Mesendoderm (in vitro differentiated cells): ENCODE measurements at regions not wholly inside any gene's neighbourhood (a gene's known extent, or its start where the extent isn't known, plus 50 kb on each side); places are given as distances from the start of the nearest gene placed in this dataset.

Experiments
- DNase-seq: peaks from one replicate; pipeline ENCODE4 v3.0.0; 2013
- H2AK5ac ChIP-seq: 2 replicates; pipeline ENCODE4 v1.6.1; 2013; ENCODE audit warnings: low read length, inconsistent platforms
- H2BK120ac ChIP-seq: 2 replicates; pipeline ENCODE4 v1.6.1; 2013; ENCODE audit warnings: low read depth, mild to moderate bottlenecking, low read length, moderate library complexity, mixed read lengths
- H2BK15ac ChIP-seq: replicated peaks from 2 replicates; pipeline ENCODE4 v1.6.1; 2013; ENCODE audit warnings: low read depth, mild to moderate bottlenecking, moderate library complexity
- H2BK5ac ChIP-seq: 2 replicates; pipeline ENCODE4 v1.6.1; 2013; ENCODE audit warnings: low read length, inconsistent platforms
- H3K18ac ChIP-seq: 2 replicates; pipeline ENCODE4 v1.6.1; 2013; ENCODE audit warnings: mild to moderate bottlenecking, low read length, mixed read lengths
- H3K23ac ChIP-seq: one replicate; pipeline ENCODE4 v1.6.1; 2013; ENCODE audit warnings: low read length
- H3K27ac ChIP-seq: 2 replicates; pipeline ENCODE4 v1.5.1; 2013; ENCODE audit warnings: low read depth, mild to moderate bottlenecking, inconsistent platforms, low read length, moderate library complexity
- H3K27me3 ChIP-seq: 2 replicates; pipeline ENCODE4 v1.6.1; 2013; ENCODE audit warnings: low read length, control low read depth, mild to moderate bottlenecking, inconsistent platforms; ENCODE audit not compliant: insufficient read depth, poor library complexity
- H3K36me3 ChIP-seq: 2 replicates; pipeline ENCODE4 v1.6.1; 2013; ENCODE audit warnings: low read length, inconsistent platforms; ENCODE audit not compliant: control insufficient read depth, insufficient read depth
- H3K4ac ChIP-seq: one replicate; pipeline ENCODE4 v1.6.1; 2013; ENCODE audit warnings: low read depth, mild to moderate bottlenecking, low read length, moderate library complexity
- H3K4me1 ChIP-seq: 2 replicates; pipeline ENCODE4 v1.6.1; 2013; ENCODE audit warnings: low read depth, low read length, inconsistent platforms; ENCODE audit not compliant: control insufficient read depth
- H3K4me2 ChIP-seq: 2 replicates; pipeline ENCODE4 v1.6.1; 2013; ENCODE audit warnings: low read length
- H3K4me3 ChIP-seq: 2 replicates; pipeline ENCODE4 v1.5.1; 2013; ENCODE audit warnings: mild to moderate bottlenecking, low read length
- H3K56ac ChIP-seq: one replicate; pipeline ENCODE4 v1.6.1; 2013; ENCODE audit warnings: low read length
- H3K79me1 ChIP-seq: 2 replicates; pipeline ENCODE4 v1.6.1; 2013; ENCODE audit warnings: low read length, inconsistent platforms
- H3K79me2 ChIP-seq: 2 replicates; pipeline ENCODE4 v1.6.1; 2013; ENCODE audit warnings: mild to moderate bottlenecking, low read length; ENCODE audit not compliant: control insufficient read depth, insufficient read depth
- H3K9ac ChIP-seq: 2 replicates; pipeline ENCODE4 v1.6.1; 2013; ENCODE audit warnings: low read length, inconsistent platforms
- H4K5ac ChIP-seq: one replicate; pipeline ENCODE4 v1.6.1; 2013; ENCODE audit warnings: low read length
- H4K8ac ChIP-seq: one replicate; pipeline ENCODE4 v1.6.1; 2013; ENCODE audit warnings: low read depth, mild to moderate bottlenecking, control low read depth, low read length, moderate library complexity
- WGBS: extraction: QIAGEN DNeasy Blood & Tissue Kit; methylation state at CpG from one replicate; pipeline ENCODE4 v1.1.7; 2013; ENCODE audit warnings: low lambda C conversion rate, missing lambda C conversion rate; ENCODE audit not compliant: insufficient coverage; ENCODE audit errors: extremely low coverage; 5-methylcytosine and 5-hydroxymethylcytosine counted together

DNA sequence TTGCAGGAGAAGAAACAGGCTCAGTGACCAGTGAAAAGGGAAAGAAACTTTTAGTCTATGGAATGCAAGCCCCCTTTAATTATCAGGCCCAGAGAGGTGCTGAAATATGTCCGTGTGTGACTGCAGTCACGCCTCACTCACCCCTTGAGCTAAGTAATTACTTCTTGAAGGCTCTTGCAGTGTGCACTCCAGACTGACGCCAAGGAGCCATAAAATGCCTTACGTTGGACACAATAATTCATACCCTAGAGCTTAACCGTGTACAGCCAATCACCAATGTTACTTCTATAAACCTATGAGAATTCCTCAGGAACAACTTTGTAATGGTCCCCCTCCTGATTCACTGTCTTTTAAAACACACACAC lies 242.2 kb downstream of the SYK start:
- DNase-seq: no peak
- no peak overlapping the region for H2BK120ac ChIP-seq
- no peak overlapping the region for H2AK5ac ChIP-seq
- no CpG with 5 or more reads among the region's 5 CpGs for WGBS
- no peak overlapping the region for H3K18ac ChIP-seq
- no peaks in the 10 kb centered on the region for H3K27me3 ChIP-seq
- no peak overlapping the region for H3K4me2 ChIP-seq
- no peak overlapping the region for H3K23ac ChIP-seq
- no peak overlapping the region for H3K4ac ChIP-seq
- no peaks in the 10 kb centered on the region for H3K36me3 ChIP-seq
- no peak overlapping the region for H4K8ac ChIP-seq
- H4K5ac ChIP-seq: no peak overlapping the region
- H3K9ac ChIP-seq: no peak overlapping the region
- H3K79me2 ChIP-seq: no peaks in the 10 kb centered on the region
- no peak overlapping the region for H3K27ac ChIP-seq
- H3K4me3 ChIP-seq: no peak overlapping the region
- no peaks in the 10 kb centered on the region for H3K4me1 ChIP-seq
- no peak overlapping the region for H2BK5ac ChIP-seq
- H2BK15ac ChIP-seq: no peak overlapping the region
- no peak overlapping the region for H3K56ac ChIP-seq
- H3K79me1 ChIP-seq: no peaks in the 10 kb centered on the region

DNA sequence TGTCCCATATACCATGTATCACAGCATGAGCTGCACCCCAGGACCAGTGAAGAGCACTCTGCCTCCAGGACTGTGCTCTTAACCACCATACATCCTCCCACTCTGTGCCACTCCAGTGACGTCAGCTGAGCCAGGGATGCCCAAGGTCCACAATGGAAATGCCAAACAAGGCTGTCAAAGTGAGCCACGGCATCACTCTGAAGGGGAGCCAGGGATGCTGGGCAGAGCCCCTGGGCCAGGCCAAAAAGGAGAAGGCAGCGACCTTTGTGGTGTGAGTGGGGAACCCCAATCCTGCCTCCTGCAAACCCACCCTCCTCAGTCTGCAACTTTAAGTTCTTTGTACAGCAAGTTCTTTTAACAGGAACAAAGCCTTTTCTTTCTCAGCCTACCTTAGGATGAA lies 242.7 kb downstream of the SYK start:
- Histone ChIP-seq H2BK120ac (no peak overlapping the region), H3K9ac (no peak overlapping the region), H4K8ac (no peak overlapping the region), H3K4ac (no peak overlapping the region), H3K36me3 (no peaks in the 10 kb centered on the region), H3K79me1 (no peaks in the 10 kb centered on the region), H2BK15ac (no peak overlapping the region), H4K5ac (no peak overlapping the region), H3K27ac (no peak overlapping the region), H2AK5ac (no peak overlapping the region), H3K56ac (no peak overlapping the region), H3K23ac (no peak overlapping the region), H3K18ac (no peak overlapping the region), H3K4me2 (no peak overlapping the region), H3K79me2 (no peaks in the 10 kb centered on the region), H2BK5ac (no peak overlapping the region), H3K27me3 (no peaks in the 10 kb centered on the region), H3K4me3 (no peak overlapping the region), H3K4me1 (no peaks in the 10 kb centered on the region)
- WGBS: no CpG with 5 or more reads among the region's 3 CpGs
- no peak for DNase-seq

DNA sequence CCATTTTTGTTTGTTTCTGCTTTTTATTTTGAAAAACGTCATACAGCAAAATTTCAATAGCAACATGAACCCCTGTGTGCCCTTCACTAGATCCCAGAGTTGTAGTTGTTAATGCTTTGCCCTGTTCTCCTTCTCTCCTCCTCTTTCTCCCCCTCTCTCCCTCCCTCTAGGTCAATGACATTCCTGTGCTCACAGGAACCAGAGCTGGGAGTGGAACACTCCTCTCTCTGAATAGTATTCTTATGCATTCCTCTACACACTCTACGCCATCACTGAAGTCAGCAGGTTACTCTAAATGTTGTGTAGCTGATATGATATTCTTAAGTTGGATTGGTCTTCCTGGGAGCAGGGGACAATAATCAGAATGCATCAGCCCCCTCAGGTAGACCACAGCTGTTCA lies 243.4 kb downstream of the SYK start:
- no peak overlapping the region for H3K4ac ChIP-seq
- H3K56ac ChIP-seq: no peak overlapping the region
- H3K36me3 ChIP-seq: no peaks in the 10 kb centered on the region
- H2AK5ac ChIP-seq: no peak overlapping the region
- no peak for DNase-seq
- no peak overlapping the region for H2BK120ac ChIP-seq
- H3K79me2 ChIP-seq: no peaks in the 10 kb centered on the region
- no peak overlapping the region for H4K8ac ChIP-seq
- no CpG with 5 or more reads among the region's 2 CpGs for WGBS
- no peak overlapping the region for H2BK15ac ChIP-seq
- no peak overlapping the region for H3K27ac ChIP-seq
- H3K4me2 ChIP-seq: no peak overlapping the region
- no peak overlapping the region for H3K9ac ChIP-seq
- no peaks in the 10 kb centered on the region for H3K79me1 ChIP-seq
- no peak overlapping the region for H3K18ac ChIP-seq
- H3K23ac ChIP-seq: no peak overlapping the region
- H2BK5ac ChIP-seq: no peak overlapping the region
- H4K5ac ChIP-seq: no peak overlapping the region
- no peaks in the 10 kb centered on the region for H3K4me1 ChIP-seq
- no peaks in the 10 kb centered on the region for H3K27me3 ChIP-seq
- H3K4me3 ChIP-seq: no peak overlapping the region

DNA sequence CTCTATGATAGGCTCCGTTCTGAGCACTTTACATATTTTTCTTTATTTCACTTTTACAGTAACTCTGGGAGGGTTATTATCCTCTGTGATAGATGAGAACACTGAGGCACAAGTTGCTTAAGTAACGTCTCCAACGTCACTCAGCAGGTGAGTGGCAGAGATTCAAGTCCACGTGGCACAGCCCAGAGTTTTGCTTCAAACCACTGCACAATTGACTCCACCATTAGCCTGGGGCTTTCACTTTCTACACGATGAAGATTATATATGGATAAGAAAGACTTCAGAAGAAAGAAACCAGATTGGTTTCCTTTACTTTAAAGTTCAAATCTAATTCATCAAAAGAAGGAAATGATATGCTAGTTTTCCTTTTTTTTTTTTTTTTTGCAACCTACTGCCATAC lies 245.9 kb downstream of the SYK start:
- H3K18ac ChIP-seq: no peak overlapping the region
- no peak overlapping the region for H2BK120ac ChIP-seq
- H4K8ac ChIP-seq: no peak overlapping the region
- H3K27ac ChIP-seq: no peak overlapping the region
- no peaks in the 10 kb centered on the region for H3K27me3 ChIP-seq
- no peak overlapping the region for H3K56ac ChIP-seq
- no peaks in the 10 kb centered on the region for H3K79me2 ChIP-seq
- H4K5ac ChIP-seq: no peak overlapping the region
- H2AK5ac ChIP-seq: no peak overlapping the region
- H3K36me3 ChIP-seq: no peaks in the 10 kb centered on the region
- no peak overlapping the region for H3K4me2 ChIP-seq
- no peak overlapping the region for H2BK15ac ChIP-seq
- H2BK5ac ChIP-seq: no peak overlapping the region
- DNase-seq: no peak
- no peak overlapping the region for H3K9ac ChIP-seq
- H3K23ac ChIP-seq: no peak overlapping the region
- no peak overlapping the region for H3K4me3 ChIP-seq
- H3K4me1 ChIP-seq: no peaks in the 10 kb centered on the region
- no peaks in the 10 kb centered on the region for H3K79me1 ChIP-seq
- no CpG with 5 or more reads among the region's 5 CpGs for WGBS
- no peak overlapping the region for H3K4ac ChIP-seq

DNA sequence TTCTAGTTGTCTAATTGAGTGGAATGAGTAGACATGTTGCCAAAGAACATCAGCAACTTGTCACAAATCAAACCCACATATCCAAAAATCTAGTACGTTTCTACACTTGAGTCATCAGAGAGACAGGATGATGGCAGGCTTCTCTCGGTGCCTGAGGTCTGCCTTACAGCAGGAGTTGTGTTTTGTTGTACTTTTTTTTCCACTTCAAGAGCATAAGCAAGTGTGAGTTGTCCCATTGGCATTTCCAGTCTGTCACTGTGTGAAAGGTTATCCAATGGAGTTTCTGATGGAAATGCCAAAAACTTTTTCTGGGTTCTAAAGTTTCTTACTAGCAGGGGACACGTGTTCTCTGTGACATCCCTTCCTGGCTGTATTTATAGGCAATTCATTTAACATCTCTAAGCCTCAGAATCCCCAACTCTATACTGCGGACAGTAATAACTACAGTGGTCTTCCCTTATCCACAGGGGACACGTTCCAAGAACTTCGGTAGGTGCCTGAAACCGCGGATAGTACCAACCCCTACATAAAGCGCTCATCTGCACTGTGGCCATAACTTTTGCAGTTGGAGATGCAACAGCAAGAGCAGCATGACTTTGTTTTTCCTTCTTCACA lies 246.5 kb downstream of the SYK start:
- no peak overlapping the region for H3K23ac ChIP-seq
- H3K4me3 ChIP-seq: no peak overlapping the region
- no peak overlapping the region for H4K5ac ChIP-seq
- H3K79me2 ChIP-seq: no peaks in the 10 kb centered on the region
- no peaks in the 10 kb centered on the region for H3K79me1 ChIP-seq
- H3K4me1 ChIP-seq: no peaks in the 10 kb centered on the region
- H3K4ac ChIP-seq: no peak overlapping the region
- no peak overlapping the region for H2BK120ac ChIP-seq
- H4K8ac ChIP-seq: no peak overlapping the region
- H3K18ac ChIP-seq: no peak overlapping the region
- H3K27me3 ChIP-seq: no peaks in the 10 kb centered on the region
- H3K27ac ChIP-seq: no peak overlapping the region
- no peak overlapping the region for H2AK5ac ChIP-seq
- no peak overlapping the region for H2BK5ac ChIP-seq
- DNase-seq: no peak
- no peak overlapping the region for H3K56ac ChIP-seq
- WGBS: no CpG with 5 or more reads among the region's 9 CpGs
- no peak overlapping the region for H3K4me2 ChIP-seq
- H3K36me3 ChIP-seq: no peaks in the 10 kb centered on the region
- no peak overlapping the region for H3K9ac ChIP-seq
- no peak overlapping the region for H2BK15ac ChIP-seq

DNA sequence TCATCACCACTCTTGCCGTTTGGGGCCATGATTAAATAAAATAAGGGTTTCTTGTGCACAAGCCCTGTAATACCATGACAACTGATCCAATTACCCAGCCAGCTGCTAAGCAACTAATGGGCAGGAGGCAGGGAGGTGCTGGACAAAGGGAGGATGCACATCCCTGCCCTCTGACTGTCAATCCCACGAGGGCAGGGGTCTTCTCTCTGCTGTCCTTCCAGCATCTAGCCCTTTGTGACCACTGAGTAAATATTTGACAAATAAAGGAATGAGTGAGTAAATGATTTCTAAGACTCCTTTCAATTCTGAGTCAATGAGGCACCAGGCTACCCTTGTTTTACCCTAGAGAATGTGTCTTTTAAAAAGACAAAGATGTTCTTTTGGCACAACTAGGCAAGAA lies 247.1 kb downstream of the SYK start:
- DNase-seq: no peak
- H3K4me2 ChIP-seq: no peak overlapping the region
- H4K8ac ChIP-seq: no peak overlapping the region
- no peak overlapping the region for H4K5ac ChIP-seq
- H3K79me1 ChIP-seq: no peaks in the 10 kb centered on the region
- no peaks in the 10 kb centered on the region for H3K79me2 ChIP-seq
- WGBS: no CpG with 5 or more reads among the region's 2 CpGs
- H3K18ac ChIP-seq: no peak overlapping the region
- no peak overlapping the region for H2BK5ac ChIP-seq
- no peak overlapping the region for H3K4me3 ChIP-seq
- H2BK15ac ChIP-seq: no peak overlapping the region
- H3K4me1 ChIP-seq: no peaks in the 10 kb centered on the region
- no peak overlapping the region for H3K56ac ChIP-seq
- no peaks in the 10 kb centered on the region for H3K36me3 ChIP-seq
- H3K4ac ChIP-seq: no peak overlapping the region
- H3K9ac ChIP-seq: no peak overlapping the region
- H3K23ac ChIP-seq: no peak overlapping the region
- no peak overlapping the region for H2AK5ac ChIP-seq
- H2BK120ac ChIP-seq: no peak overlapping the region
- H3K27ac ChIP-seq: no peak overlapping the region
- H3K27me3 ChIP-seq: no peaks in the 10 kb centered on the region
